GM12878 (cell line): ENCODE measurements at regions not wholly inside any gene's neighbourhood (a gene's known extent, or its start where the extent isn't known, plus 50 kb on each side); places are given as distances from the start of the nearest gene placed in this dataset.

ENCODE experiments used
- ASH2L ChIP-seq: fragments of 300-600, 200-600 bp; sonication (generic); IDR thresholded peaks from 2 replicates; pipeline ENCODE4 v1.6.1; 2017; ENCODE audit warnings: low read depth, mild to moderate bottlenecking, borderline replicate concordance
- FOXM1 ChIP-seq: IDR thresholded peaks from 2 replicates; pipeline ENCODE4 v1.6.1; 2012; ENCODE audit warnings: low read depth, mild to moderate bottlenecking, inconsistent platforms, low read length, moderate library complexity
- IKZF2 ChIP-seq, 2 experiments: fragments of 450-650 bp; IDR thresholded peaks; 2 replicates each; pipeline ENCODE4 v1.6.1; 2017; ENCODE audit warnings: mild to moderate bottlenecking in 2 of 2, moderate library complexity in 2 of 2
- RAD21 ChIP-seq: IDR thresholded peaks from 2 replicates; pipeline ENCODE4 v1.6.1; 2011; ENCODE audit warnings: mild to moderate bottlenecking, low read depth, low read length, moderate library complexity; ENCODE audit not compliant: insufficient read depth
- RCOR1 ChIP-seq: conservative IDR thresholded peaks from 2 replicates; pipeline ENCODE4 v1.6.1; 2012; ENCODE audit warnings: low read depth, low read length, improper control_type of control experiment
- TF ChIP-seq, protein P1 (sequence below): fragments of 450-650 bp; formaldehyde crosslinking; IDR thresholded peaks from 2 replicates; pipeline ENCODE4 v1.4.0; 2022; ENCODE audit warnings: mild to moderate bottlenecking, moderate library complexity

GRCh38 chr11:92441443-92441726 is 216.8 kb downstream of the FAT3 start:
- TF ChIP-seq, protein P1, sequence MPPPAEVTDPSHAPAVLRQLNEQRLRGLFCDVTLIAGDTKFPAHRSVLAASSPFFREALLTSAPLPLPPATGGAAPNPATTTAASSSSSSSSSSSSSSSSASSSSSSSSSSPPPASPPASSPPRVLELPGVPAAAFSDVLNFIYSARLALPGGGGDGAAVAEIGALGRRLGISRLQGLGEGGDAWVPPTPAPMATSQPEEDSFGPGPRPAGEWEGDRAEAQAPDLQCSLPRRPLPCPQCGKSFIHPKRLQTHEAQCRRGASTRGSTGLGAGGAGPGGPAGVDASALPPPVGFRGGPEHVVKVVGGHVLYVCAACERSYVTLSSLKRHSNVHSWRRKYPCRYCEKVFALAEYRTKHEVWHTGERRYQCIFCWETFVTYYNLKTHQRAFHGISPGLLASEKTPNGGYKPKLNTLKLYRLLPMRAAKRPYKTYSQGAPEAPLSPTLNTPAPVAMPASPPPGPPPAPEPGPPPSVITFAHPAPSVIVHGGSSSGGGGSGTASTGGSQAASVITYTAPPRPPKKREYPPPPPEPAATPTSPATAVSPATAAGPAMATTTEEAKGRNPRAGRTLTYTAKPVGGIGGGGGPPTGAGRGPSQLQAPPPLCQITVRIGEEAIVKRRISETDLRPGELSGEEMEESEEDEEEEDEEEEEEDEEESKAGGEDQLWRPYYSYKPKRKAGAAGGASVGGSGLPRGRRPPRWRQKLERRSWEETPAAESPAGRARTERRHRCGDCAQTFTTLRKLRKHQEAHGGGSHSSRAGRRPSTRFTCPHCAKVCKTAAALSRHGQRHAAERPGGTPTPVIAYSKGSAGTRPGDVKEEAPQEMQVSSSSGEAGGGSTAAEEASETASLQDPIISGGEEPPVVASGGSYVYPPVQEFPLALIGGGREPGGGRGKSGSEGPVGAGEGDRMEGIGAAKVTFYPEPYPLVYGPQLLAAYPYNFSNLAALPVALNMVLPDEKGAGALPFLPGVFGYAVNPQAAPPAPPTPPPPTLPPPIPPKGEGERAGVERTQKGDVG (CRISPR knock-in tag) = no peak
- TF ChIP-seq IKZF2 (IDR thresholded peaks at IDR 0.05) (no peak), ASH2L (no peak), RCOR1 (no peak), FOXM1 (no peak), RAD21 (no peak)
